HG02678 (cell line): ENCODE measurements at regions not wholly inside any gene's neighbourhood (a gene's known extent, or its start where the extent isn't known, plus 50 kb on each side); places are given as distances from the start of the nearest gene placed in this dataset.
"Not testable (repeated sequence)": the region's sequence is repeated elsewhere in the genome, so short reads cannot be mapped to it uniquely, and the experiment has no call there.

Source experiments
- ATAC-seq: cut with Tn5 transposase; IDR thresholded peaks from one replicate; pipeline ENCODE4 v1.9.1; 2021; ENCODE audit warnings: mild to moderate bottlenecking, moderate library complexity; ENCODE audit not compliant: unreplicated experiment

DNA sequence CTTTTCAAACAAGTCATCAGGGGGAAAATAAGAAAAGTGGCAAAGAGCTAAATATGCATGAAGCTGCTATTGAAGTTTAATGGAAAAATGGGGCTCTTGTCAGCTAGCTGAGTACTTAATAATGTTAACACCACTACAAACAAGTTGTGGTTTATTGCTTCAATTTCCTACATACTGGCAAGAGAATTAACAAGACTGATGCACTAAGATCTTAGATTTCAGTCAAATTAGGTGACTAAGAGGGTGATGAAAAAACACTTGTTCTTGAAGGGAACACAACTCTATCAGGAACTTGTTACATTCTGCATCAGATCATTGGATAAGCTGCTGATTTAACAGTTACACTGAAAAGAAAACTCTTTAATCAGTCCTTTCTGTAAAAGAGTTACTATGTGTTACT lies 234.6 kb upstream of the AFF2 start:
- no peak for ATAC-seq

DNA sequence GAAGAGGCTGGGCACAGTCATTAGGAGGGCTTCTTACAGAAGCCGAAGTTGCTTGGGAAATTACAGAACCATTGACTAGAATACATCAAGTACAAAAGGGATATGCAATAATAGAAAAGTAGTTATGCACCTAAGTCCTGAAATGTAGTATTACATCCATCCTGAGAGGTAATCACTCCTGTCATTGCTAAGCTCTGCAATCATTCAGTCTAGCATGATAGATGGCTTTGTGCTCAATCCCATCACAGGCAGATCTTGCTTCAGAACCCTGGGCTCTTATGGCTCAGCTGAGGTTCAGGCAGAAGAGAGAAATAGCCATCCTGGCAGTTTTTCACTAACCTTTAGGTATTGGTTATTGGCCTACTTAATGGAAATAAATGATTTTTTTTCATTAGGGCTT lies 231.7 kb upstream of the AFF2 start:
- no peak for ATAC-seq

DNA sequence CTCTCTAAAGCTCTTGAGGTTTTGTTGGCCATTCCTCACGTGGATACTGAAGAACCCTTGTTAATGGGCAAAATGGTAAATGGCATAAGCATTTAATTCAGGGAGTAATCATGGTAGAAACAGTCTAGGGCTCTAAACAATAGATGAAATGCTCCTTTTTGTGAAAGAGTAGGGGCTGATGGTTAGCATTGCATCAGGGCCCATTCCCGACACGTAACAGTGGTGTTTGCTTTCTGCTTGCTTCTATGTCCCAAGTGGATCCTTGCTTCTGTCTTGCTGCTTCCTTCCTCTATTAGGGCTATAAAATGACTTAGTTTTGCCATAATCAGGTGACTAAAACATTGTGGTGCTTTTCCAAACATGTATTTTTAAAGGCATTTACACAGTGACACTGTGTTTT lies 230.9 kb upstream of the AFF2 start:
- no peak for ATAC-seq

DNA sequence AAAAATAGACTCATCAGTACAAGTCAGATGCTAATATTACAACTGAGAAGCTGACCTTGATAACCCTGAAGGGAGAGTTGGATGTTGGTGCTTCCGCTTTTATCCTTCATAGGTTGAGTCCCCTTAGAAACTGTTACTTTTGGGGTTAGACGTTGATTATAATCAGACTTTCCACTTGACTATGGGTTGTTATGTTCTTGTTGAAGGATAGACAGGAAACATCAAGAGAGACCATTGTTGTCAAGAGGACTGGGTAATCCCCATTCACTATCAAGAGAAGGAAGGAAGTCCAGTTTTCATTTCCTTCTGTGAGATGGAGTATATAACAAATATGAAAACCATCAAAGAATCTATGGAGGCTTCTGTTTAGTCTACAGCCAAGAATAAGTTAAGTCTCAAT lies 229.9 kb upstream of the AFF2 start:
- no peak for ATAC-seq

DNA sequence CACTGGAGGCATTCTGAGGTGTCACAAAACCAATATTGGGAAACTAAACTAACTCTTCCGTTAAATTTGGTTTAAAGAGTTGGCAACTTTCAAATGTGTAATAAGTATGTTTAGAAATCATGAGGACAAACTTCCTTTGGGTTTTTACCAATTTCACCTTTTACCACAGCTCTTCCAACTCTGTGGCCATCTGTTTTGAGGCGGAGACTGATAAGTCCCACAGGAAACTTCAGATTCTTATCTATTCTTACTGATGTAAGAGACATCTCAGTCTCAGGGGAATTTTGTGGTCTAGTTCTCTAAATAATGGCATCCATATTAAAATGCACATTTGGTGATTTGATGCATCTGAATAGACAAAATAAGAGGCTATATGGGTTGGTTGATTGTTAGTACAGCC lies 229.2 kb upstream of the AFF2 start:
- no peak for ATAC-seq

DNA sequence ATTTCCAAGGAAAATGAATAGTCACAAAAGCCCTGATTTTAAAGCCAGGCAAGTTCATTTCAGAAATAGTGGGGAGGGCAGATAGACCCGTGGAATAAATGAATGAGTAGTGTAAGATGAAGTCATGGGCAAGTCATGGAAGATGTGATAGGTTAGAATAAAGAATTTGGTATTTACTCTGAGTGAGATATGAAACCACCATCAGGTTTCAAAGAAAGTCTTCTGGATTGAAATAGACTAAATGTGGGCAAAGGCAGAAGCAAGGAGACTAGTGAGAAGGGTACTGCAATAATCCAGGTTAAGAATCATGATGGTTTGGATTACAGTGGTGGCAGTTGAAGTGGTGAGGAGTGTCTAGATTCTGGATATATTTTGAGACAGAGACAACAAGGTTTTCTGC lies 218.5 kb upstream of the AFF2 start:
- ATAC-seq, result no peak

DNA sequence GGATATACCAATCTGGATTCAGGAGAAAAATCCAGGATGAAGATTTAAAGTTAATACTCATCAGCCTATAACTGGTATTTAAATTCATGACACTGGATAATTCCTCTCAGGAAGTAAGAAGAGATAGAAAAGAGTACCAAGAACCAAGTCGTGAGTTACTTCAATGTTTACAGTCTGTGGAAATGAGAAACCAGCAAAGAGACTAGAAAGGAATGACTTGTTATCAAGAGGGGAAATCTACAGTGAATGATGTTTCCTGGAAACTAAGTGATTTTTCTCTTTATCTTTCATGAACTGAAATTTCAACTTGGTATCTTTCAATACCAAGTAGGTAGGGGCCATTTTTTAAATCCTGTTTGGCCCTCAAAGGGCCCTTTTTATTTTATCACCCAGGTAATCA lies 217.9 kb upstream of the AFF2 start:
- no peak for ATAC-seq

DNA sequence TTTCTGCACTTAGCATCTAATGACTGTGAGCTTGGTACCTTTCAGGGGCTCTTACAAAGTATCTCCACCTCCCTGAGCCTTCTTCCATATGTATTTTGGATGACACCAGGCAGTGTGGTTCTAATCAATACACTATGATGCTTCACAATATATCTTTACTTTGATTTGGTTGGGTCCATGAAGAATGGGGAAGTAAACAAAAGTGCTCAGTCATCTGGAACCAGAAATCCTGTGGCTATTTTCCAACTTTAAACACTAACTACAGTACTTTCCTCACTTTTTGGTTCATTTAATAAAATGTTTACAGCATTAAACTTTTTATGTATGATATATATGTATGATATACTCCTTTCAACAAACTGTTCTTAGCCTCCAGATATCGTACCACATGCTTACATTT lies 216.4 kb upstream of the AFF2 start:
- no peak for ATAC-seq

DNA sequence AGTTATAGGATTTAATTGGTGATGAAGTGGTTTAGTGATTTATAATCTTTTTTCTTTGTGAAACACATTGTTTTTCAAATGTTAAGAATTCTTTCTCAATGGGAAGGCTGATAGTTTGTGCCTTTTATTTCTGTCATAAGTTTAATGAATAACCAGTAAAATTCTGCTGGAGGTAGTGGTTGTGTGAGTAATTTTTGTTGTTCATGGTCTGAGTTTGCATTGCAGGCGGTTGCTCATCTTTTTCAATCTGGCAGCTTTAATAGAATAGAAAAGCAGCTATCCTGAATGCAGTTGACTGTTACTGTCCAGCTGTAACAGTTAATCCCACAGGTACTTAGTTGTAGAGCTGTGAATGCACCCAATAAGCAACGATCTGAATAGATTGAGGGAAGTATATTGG lies 215.6 kb upstream of the AFF2 start:
- ATAC-seq, result no peak

DNA sequence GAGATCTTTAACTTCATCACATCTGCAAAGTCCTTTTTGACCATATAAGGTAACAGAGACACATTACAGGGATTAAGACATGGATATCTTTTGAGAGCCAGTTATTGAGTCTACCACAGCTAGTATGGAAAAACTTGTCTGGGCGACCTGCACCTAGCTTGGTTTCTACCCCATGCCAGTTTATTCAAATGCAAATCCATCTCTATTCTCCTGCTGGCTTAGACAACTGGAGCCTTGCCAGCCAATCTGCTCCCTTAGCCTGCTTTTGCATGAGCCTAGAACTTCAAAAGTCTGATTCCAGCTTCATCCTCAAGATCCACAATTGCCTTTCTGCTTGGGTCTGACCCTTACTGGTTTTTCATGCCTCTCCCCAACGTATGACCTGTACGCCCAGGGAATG lies 212.0 kb upstream of the AFF2 start:
- ATAC-seq, result no peak

DNA sequence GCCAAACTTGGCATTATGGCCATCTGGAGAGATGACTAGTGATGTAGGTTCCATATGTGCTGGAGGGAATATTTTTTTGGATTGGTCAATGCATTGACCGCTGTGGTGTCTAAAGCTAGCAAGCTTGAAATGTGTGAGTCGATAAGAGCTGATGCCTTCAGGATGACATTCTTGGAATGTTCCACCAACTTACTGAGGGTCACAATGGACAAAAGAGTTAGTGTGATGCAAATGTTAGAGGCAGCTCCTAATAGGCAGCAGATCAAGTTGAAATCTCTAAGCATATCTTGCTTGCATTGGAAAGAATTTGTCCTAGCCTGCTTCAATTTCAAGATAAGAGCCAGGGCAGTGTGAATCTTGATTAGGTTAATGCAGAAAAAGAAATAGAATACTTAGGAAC lies 210.4 kb upstream of the AFF2 start:
- no peak for ATAC-seq

DNA sequence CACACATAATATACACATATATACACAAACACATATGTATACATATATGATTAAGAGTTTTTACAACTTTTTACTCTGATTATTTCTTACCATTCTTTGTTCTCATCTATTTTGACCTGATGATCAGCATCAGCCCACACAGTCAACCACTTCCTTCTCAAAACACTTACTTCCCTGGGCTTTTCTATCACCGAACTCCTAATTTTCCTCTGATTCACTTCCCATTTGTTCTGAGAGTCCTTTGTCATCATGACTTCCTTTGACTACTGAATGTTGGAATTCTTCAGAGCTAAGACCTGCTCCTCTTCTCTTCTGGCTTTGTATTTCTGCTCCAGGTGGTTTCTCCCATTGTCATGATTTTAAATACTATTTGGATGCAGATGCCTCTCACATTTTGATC lies 209.5 kb upstream of the AFF2 start:
- no peak for ATAC-seq

DNA sequence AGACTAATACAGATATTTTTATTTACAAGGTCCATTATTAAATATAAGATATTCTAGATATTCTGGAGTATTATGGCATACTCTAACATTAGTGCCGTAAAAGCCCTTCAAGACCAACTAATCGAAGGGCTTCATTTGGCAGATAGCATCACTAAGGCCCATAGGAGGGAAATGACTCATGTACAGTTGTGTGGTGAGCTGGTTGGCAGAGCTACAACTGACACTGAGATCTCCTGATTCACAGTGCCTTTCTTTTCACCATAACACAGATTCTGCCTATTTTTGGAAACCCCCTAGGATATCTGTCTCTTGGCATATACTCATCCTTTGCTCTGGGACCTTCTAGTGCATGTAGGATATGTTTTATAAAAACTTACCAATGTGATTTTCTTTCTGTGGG lies 201.7 kb upstream of the AFF2 start:
- ATAC-seq, result no peak

DNA sequence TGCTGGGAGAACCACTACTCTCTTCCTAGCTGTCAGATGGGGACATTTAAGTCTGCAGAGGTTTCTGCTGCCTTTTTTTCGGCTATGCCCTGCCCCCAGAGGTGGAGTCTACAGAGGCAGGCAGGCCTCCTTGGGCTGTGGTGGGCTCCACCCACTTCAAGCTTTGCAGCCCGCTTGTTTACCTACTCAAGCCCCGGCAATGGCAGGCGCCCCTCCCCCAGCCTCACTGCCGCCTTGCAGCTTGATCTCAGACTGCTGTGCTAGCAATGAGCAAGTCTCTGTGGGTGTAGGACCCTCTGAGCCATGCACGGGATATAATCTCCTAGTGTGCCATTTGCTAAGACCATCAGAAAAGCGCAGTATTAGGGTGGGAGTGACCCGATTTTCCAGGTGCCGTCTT lies 195.2 kb upstream of the AFF2 start:
- not testable (repeated sequence) for ATAC-seq

DNA sequence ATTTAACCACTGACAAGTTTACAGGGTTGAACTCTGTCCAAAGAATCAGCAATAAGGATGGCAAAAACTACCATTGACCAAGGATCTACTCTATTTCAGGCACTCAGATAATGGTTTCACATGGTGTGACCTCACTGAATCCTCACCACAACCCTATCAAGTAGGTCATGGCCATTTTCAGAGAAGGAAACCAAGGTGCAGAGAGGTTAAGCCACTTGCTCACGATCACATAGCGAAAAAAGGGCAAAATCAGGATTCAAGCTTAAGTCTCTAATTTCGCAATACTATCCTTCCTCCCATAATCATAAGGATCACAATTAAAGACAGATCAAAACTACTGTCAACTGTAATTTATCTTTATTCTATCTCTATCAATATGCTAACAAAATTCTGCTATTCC lies 191.0 kb upstream of the AFF2 start:
- ATAC-seq, result no peak

DNA sequence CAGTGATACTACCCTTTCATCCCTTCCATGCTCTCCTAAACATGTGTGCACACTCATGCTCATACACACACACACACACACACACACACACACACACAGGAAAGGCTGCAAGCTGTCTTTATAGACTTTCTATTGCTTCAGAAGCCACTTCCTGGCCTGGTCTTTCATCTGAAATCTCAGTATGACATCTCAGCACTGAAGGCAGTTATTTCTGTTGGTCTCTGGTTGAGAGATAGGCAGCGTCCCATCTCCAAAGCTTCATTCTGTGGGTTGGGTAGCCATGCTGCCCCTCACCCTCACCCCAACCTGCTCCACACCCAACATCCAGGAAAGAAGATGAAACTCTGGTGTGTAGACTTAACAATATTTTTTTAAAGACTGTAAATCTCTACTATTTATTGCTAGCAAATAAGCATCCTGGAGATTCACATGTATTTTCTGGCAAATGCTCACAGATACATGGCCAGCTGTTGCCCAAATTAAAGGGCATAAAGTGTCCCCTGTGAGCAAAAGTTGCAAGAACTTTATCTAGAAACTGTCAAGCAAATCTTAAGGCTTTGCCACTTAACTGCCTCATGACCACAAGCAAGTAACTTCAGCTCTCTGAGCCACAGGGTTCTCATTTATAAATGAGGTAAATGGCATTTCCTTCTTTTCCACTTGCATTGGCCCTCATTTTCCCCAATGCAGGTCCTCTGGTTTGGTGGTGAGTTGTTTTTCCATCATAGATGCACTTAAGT lies 189.8 kb upstream of the AFF2 start:
- ATAC-seq, result peak; percentile 86

DNA sequence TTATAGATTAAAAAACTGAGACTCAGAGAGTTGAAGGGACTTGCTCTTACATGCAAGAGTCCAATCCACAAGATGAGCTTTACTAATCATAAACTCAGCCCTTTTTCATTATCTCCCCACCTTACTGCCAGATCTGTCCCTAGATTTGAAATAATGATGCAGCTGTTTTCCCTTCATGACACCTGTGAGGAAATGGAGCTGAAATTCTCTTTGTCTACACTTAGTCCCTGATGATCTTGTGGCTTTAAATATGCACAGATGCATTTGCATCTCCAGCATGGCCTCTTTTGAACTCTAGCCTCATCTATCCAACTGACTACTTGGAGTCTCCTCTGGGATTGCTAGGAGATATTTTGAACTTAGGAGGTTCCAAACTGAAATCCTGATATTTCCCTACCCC lies 188.9 kb upstream of the AFF2 start:
- ATAC-seq, result no peak

DNA sequence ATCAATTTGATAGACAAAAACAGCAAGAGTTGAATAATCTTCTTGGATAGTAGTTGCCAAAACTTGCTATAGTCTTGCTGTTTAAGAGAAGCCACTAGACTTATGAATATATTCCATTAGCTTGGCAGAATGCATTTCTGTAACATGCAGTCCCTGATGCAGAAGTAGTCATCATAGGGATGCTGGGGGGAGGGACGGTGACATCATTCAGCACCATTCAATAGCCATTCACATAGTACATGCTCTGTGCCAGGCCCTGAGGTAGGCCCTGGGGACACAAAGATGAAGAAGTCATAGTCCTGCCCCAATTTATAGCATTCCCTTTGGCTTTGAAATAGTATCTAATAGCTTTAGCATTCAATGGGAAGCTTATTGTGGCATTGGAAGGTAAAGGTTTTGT lies 185.5 kb upstream of the AFF2 start:
- no peak for ATAC-seq

DNA sequence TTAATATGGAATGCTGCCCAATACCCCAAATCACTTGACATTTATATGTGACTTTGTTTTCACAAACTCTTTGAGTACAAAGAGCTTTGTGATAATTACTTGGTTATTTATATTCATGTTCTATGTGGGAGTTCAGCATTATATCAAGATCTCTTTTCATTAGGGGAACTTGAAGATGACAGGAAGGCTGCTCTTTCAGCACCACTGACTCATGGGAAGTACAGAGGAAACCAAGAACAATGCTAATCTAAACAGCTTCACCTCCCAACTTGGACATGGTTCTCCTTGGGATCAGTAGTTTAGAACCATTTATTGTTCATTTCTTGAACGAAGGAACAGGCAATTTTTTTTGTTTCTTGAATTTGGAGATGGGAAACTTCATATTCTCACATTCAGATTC lies 184.0 kb upstream of the AFF2 start:
- ATAC-seq, result no peak

DNA sequence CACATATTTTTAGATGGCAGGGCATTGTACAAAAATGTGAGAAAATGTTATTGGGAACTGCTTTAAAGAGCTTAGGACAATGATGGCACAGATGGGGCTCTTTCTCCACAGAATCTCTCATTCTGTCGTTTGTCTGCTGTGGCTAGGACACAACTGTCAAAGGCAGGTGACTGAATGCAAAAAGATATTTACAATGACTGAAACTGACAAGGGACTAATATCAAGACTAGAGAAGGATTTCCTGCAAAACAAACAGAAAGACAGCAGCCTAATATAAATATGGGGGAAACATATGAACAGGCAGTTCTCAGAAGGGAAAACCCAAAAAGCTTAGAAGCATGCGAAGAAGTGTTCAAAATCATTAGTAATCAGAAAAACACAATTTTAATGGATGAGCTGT lies 177.5 kb upstream of the AFF2 start:
- ATAC-seq, result no peak

DNA sequence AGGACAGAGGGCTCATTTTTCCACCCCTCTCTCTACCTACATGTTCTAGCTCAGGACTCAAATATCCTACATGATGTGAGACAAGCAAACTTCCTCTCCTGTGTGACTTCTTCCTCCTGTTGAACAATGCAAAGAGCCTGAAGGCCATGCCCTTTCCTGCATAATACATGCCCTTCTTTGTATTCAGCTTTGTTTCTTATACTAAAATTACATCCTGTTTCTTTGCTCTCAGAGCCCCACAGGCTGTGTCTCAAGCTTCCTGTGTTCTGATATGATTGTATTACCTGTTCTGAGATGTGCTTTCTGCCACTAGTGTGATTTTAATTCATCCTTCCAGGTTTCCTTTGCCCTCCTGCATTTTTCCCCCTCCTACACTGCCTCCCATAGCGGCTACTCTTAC lies 166.4 kb upstream of the AFF2 start:
- ATAC-seq, result no peak

DNA sequence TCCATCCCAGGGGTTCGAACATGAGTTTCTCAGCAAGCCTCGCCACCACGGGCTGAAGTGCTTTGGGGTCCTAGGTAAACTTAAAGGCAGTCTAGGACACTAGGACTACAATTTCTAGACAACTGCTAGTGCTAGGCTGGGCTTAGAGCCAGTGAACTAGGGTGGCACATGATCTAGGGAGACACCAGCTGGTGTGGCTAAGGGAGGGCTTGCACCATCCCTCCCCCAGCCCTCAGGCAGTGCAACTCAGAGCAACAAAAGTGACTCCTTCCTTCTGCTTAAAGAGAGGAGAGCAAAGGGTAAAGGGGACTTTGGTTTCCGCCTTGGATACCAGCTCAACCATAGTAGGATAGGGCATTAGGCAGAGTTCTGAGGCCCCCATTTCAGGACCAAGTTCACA lies 162.5 kb upstream of the AFF2 start:
- ATAC-seq, result no peak

DNA sequence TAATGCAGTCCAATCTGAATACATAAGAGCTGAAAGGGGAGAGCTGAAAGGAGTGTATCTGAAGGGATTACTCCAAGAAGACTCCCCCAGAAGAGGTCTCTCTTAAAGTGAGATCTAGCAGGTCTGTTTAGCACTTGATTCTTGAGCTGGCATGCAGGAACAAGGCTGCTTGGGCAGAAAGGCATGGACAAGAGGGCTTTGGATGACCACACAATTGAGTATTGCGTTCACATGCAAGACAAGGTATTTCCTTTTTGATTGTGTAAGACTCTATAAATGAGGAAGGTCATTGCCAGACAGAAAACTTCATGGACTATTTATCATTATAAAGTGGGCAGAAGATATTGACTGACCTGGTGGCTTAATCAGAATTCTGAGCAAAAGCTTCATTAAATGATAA lies 145.5 kb upstream of the AFF2 start:
- no peak for ATAC-seq

DNA sequence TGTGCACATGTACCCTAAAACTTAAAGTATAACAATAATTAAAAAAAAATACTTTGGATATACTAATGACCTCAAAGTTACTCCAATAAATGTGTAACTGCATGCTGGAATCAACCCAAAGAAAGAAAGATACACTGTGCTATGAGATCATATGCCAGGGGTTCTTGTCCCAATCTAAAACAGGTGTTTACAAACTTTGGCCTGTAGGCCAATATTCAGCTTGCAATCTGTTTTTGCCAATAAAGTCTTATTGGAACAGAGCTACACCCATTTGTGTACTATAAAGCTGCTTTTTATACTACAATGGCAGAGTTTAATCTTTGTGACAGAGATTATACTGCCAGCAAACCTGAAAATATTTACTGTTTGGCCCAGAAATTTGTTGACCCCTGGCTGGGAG lies 138.8 kb upstream of the AFF2 start:
- no peak for ATAC-seq
